AG10803 (cell line): ENCODE measurements at regions not wholly inside any gene's neighbourhood (a gene's known extent, or its start where the extent isn't known, plus 50 kb on each side); places are given as distances from the start of the nearest gene placed in this dataset.

Experiments
- DNase-seq: peaks from one replicate; pipeline ENCODE4 v3.0.0; 2010; ENCODE audit warnings: low read depth
- H3K4me3 ChIP-seq: 2 replicates; pipeline ENCODE4 v1.5.1; 2011; ENCODE audit warnings: mild to moderate bottlenecking, low read length, control low read depth
- CTCF ChIP-seq: conservative IDR thresholded peaks from 2 replicates; pipeline ENCODE4 v1.5.1; 2011; ENCODE audit warnings: mild to moderate bottlenecking, low read length, control low read depth, inconsistent platforms

- H3K4me3 ChIP-seq: no peak overlapping the region
- no peak for DNase-seq
- TF ChIP-seq CTCF: no peak
Observed at GRCh38 chr13:37985281-37985680, 115.7 kb upstream of the TRPC4 start.

- H3K4me3 ChIP-seq: no peak overlapping the region
- no peak for DNase-seq
- TF ChIP-seq CTCF: no peak
Observed at GRCh38 chr13:37984357-37984756, 114.8 kb upstream of the TRPC4 start.

GRCh38 chr13:37981932-37982331 is 112.4 kb upstream of the TRPC4 start:
- no peak overlapping the region for H3K4me3 ChIP-seq
- no peak for TF ChIP-seq CTCF
- no peak for DNase-seq

GRCh38 chr13:37978680-37979079 is 109.1 kb upstream of the TRPC4 start:
- no peak overlapping the region for H3K4me3 ChIP-seq
- DNase-seq: no peak

GRCh38 chr13:37968555-37968954 is 99.0 kb upstream of the TRPC4 start:
- TF ChIP-seq CTCF: no peak
- DNase-seq: no peak
- H3K4me3 ChIP-seq: no peak overlapping the region

More at GRCh38 chr13:37978680-37979079, 109.1 kb upstream of the TRPC4 start:
- no peak for TF ChIP-seq CTCF

GRCh38 chr13:37966266-37966665 is 96.7 kb upstream of the TRPC4 start:
- no peak for TF ChIP-seq CTCF
- no peak for DNase-seq
- no peak overlapping the region for H3K4me3 ChIP-seq

- TF ChIP-seq CTCF: peak; percentile 40
- H3K4me3 ChIP-seq: no peak overlapping the region
- DNase-seq: no peak
Observed at GRCh38 chr13:37960427-37960826, 90.9 kb upstream of the TRPC4 start.
